ENCODE measurements at regions not wholly inside any gene's neighbourhood (a gene's known extent, or its start where the extent isn't known, plus 50 kb on each side); places are given as distances from the start of the nearest gene placed in this dataset.
"Not testable (repeated sequence)": the region's sequence is repeated elsewhere in the genome, so short reads cannot be mapped to it uniquely, and the experiment has no call there.

DNA sequence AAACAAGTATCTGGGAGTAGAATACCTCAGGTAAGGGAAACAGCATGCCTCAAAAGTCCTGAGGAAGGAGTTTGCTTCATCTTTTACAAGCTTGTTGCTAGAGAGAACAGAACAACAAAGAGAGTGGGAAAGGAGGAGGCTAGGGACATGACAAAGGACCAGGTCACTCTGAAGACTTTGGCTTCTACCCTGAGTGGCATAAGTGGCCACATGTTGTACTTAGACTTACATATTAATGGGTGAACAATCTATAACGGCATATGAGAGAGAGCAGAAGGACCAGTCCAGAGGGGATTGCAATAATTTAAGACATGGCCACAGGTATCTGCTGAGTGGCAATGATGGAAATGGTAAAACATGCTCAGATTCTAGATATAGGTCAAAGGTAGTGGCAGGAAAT is 668.3 kb upstream of the ADGRB3 start:
- no peak for TF ChIP-seq CTCF (IDR thresholded peaks at IDR 0.05; ENCODE audit: insufficient read depth, missing control alignments)
- DNase-seq (ENCODE audit: insufficient read length, low spot score) (no peak), FAIRE-seq (no peak)

DNA sequence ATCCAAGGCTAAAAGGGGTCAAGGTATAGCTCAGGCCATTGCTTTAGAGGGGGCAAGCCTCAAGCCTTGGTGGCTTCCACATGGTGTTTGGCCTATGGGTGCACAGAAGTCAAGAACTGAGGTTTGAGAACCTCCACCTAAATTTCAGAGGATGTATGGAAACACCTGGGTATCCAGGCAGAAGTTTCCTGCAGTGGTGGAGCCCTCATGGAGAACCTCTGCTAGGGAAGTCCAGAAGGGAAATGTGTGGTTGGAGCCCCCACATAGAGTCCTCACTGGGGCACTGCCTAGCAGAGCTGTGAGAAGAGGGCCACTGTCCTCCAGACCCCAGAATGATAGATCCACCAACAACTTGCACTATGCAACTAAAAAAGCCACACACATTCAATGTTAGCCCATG is 678.7 kb upstream of the ADGRB3 start:
- no peak for TF ChIP-seq CTCF (IDR thresholded peaks at IDR 0.05; ENCODE audit: insufficient read depth, missing control alignments)
- DNase-seq (ENCODE audit: insufficient read length, low spot score) = no peak
- FAIRE-seq = no peak

- DNase-seq (ENCODE audit: insufficient read length, low spot score) = no peak
- TF ChIP-seq CTCF (IDR thresholded peaks at IDR 0.05; ENCODE audit: insufficient read depth, missing control alignments) = no peak
- FAIRE-seq = no peak
These were observed 682.1 kb upstream of the ADGRB3 start for GRCh38 chr6:67952948-67953347.

GRCh38 chr6:67952121-67952520 is 683.0 kb upstream of the ADGRB3 start:
- TF ChIP-seq CTCF (IDR thresholded peaks at IDR 0.05; ENCODE audit: insufficient read depth, missing control alignments) = no peak
- DNase-seq (ENCODE audit: insufficient read length, low spot score) (no peak), FAIRE-seq (no peak)

DNA sequence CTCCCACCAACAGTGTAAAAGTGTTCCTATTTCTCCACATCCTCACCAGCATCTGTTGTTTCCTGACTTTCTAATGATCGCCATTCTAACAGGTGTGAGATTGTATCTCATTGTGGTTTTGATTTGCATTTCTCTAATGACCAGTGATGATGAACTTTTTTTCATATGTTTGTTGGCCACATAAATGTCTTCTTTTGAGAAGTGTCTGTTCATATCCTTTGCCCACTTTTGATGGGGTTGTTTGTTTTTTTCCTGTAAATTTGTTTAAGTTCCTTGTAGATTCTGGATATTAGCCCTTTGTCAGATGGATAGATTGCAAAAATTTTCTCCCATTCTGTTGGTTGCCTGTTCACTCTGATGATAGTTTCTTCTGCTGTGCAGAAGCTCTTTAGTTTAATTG is 687.3 kb upstream of the ADGRB3 start:
- DNase-seq (ENCODE audit: insufficient read length, low spot score); FAIRE-seq: not testable (repeated sequence)

DNA sequence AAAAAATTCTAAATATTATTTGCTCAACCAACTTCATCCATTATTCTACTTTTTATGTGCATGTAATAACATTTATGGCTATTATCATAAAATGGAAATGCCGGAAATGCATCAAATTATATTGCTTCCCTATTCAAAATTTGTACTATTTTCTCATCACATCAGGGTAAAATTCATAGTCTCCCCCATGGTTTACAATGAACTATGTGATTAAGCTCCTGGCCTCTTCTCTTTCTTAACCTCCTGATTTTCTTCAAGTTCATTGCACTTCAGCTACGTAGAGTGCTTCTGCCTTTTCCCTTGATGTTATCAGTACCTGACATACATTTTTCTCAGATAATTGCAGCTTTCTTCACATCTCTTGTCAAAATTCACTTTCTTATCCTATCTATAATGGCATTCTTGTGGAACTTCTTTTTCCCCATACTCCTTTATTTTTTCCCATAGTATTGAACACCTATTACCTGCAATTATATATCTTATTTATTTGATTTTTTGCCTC is 699.1 kb upstream of the ADGRB3 start:
- FAIRE-seq = no peak
- DNase-seq (ENCODE audit: insufficient read length, low spot score) = no peak
- no peak for TF ChIP-seq CTCF (IDR thresholded peaks at IDR 0.05; ENCODE audit: insufficient read depth, missing control alignments)

DNA sequence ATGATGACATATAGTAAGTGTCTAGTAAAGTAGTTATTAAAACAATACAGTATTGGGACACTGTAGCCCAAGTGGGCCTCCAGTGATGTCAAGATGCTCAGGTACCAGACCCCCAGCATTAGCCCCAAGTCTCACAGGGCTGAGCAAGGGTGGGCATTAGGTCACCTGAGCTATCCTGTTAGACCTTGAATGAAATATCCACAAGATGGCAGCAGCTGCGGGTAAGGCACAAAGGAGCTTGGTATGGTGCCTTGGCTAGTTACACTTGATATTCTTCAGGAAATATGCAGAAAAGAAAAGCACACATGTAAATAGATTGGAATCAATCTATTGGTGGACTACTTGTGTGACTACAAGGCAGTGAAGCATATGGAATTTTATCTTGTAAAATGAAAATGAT is 701.8 kb upstream of the ADGRB3 start:
- DNase-seq (ENCODE audit: insufficient read length, low spot score) = no peak
- no peak for TF ChIP-seq CTCF (IDR thresholded peaks at IDR 0.05; ENCODE audit: insufficient read depth, missing control alignments)
- no peak for FAIRE-seq

DNA sequence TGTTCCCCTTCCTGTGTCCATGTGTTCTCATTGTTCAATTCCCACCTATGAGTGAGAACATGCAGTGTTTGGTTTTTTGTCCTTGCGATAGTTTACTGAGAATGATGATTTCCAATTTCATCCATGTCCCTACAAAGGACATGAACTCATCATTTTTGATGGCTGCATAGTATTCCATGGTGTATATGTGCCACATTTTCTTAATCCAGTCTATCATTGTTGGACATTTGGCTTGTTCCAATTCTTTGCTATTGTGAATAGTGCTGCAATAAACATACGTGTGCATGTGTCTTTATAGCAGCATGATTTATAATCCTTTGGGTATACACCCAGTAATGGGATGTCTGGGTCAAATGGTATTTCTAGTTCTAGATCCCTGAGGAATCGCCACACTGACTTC is 712.5 kb upstream of the ADGRB3 start:
- not testable (repeated sequence) for FAIRE-seq; DNase-seq (ENCODE audit: insufficient read length, low spot score)

DNA sequence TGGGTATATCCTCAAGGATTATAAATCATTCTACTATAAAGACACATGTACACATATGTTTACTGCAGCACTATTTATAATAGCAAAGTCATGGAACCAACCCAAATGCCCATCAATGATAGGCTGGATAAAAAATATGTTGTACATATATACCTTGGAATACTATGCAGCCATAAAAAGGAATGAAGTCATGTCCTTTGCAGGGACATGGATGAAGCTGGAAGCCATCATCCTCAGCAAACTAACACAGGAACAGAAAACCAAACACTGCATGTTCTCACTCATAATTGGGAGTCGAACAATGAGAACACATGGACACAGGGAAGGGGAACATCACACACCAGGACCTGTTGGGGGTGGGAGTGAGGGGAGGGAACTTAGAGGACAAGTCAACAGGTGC is 715.0 kb upstream of the ADGRB3 start:
- not testable (repeated sequence) for FAIRE-seq; DNase-seq (ENCODE audit: insufficient read length, low spot score)
